LoVo (cell line): ENCODE measurements at regions not wholly inside any gene's neighbourhood (a gene's known extent, or its start where the extent isn't known, plus 50 kb on each side); places are given as distances from the start of the nearest gene placed in this dataset.
"Not testable (repeated sequence)": the region's sequence is repeated elsewhere in the genome, so short reads cannot be mapped to it uniquely, and the experiment has no call there.

Source experiments
- DNase-seq: peaks from one replicate; pipeline ENCODE4 v3.0.0-alpha.2; 2016; ENCODE audit warnings: low spot score

DNA sequence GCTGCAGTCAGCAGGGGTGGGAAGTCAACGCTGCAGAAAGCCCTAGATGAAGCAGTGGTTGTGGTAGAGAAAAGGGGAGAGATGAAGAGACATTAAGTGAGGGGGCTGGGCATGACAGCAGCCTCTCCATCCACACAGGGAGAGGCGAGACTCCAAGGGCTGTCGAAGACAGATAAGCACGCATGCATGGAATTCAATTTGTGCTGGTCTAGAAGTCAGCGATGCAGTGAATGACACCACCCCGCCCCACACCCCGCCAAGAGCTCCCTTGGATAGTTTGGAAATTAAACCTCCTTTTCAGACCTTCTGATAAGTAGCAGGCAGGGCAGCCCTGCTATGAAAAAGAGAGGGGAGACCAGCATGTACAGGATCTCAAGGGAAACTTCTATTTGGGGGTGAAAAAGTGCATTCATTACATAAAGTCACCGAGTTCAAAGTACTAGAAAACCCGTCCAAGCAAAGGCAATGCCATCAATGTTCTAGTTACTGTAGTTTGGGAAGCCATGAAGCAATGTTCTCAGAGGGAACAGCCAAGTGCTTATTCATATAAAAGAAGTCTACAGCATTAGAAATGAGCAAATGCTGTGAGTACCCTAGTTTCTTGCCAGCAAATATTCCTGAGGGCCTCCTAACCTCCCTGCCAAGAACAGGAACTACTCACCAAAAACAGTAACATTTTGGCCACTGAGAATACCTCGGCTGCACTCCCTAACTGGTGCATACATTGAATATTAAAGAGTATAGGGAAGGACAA is 152.3 kb upstream of the ANXA10 start:
- DNase-seq, result no peak

DNA sequence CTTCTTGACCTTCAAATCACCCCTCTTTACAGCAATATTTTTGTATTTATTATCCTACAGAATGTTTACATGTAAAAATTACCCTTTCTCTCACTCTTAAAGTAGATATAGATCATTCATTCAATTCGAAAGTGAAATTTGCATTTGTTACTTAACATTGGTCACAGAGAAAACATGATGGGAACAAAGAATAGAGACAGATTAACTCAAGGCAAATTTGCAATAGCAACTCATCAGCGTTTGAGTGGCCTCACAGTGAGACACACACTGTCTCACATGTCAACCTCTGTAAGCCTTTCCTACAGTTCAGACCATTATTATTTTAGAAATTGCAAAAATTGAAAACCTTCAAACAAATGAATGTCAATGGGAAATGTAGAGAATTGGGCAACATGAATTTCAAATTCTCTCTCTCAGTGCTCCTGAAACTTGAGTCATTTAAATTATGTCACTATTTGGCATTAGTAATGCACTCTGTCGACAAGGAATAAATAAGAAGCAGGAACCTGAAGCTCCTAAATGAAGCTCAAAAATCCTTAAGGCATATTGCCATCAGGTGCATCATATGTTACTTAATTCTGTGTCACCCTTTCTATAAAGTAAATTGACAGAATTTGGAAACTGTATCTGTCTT is 148.3 kb upstream of the ANXA10 start:
- DNase-seq, result no peak

DNA sequence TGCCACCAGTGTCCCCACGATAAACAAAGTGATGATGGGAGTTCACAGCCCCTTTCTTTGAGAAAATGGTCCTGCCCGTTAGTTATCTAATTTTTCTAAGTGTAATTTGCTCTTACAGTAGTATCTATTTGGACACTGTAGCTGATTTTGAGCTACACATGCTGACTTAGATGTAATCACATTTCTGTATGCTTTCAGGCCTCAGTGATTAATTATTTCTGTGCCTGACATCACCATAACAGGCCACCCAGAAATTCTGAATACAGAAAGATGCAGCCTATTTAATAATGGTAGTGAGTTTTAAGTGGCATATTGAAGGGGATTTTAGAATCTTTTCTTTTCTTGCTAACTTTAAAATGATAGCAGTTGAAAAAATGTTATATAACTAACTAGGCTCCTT is 147.6 kb upstream of the ANXA10 start:
- DNase-seq, result no peak

DNA sequence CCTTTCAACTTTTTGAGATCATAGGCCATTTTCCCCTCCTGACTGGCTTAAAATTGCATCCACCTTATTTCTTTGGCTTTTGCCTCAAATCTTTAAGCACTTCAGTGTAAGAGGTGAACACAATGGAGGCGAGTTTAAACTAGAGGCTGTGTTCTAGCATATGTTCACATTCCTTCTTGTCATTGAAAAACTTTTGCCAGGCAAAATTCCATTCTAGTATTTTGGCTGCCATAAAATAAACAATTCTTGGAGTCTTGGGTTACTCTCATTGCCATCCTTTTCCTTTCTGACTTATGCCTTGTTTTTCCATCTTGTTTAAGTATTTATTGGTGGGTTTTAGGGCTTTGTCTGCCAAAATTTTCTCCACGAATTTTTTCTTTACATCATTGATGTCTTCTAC is 137.3 kb upstream of the ANXA10 start:
- no peak for DNase-seq

DNA sequence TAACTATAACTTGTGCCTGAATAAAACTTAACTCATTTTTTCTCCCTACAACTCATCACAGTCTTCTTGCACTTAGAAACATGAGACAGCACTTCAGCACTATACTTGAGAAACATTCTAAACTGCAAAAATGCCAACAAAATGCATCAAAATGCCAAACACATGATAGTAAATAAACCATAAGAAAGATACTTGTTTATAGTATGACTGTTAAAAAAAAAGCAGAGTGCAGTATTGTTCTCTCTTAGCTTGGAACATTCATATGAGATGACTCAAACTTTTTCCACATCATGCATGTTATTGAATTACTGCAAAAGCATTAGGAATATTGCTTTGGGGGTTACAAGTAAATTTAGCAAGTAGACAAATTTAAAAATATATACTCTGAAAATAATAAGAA is 135.7 kb upstream of the ANXA10 start:
- no peak for DNase-seq

DNA sequence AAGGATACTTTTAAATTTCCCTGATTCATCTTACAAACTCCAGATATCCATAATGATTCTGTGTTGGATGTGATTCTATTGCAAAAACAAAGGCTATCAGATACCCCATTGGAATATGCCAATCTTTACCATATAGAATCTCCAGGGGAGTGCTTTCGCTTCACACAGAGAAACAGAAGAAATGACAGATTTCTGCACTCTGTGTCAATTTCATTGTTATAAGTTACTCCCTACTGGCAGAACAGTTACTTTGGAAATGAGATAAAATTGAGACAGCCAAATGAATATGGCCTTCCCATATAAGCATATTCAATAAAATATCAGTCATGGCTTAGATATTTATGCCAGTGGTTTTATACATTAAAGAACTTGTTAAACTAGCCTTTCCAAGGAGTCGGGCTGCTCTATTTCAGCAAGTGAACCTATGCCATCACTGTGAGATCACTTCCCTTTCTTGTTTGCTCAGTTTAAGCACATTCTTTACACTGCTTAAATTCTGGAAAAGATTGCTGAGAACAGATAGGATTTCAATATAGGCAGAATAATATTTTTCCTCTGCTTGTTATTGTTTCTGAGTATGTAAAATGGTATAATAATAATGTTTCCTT is 127.5 kb upstream of the ANXA10 start:
- no peak for DNase-seq

DNA sequence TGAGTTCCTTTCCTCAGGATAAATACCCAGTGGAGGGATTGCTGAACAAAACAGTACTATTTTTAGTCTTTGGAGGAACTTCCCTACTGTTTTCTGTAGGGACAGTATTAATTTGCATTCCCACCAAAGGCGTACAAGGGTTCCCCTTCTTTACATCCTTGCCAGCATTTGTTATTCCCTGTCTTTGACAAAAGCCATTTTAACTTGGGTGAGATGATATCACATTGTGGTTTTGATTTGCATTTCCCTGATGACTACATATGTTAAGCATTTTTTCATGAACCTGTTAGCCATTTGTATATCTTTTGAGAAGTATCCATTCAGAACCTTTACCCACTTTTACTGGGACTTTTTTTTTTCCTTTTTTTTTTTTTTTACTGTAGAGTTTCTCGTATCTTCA is 126.2 kb upstream of the ANXA10 start:
- no peak for DNase-seq

DNA sequence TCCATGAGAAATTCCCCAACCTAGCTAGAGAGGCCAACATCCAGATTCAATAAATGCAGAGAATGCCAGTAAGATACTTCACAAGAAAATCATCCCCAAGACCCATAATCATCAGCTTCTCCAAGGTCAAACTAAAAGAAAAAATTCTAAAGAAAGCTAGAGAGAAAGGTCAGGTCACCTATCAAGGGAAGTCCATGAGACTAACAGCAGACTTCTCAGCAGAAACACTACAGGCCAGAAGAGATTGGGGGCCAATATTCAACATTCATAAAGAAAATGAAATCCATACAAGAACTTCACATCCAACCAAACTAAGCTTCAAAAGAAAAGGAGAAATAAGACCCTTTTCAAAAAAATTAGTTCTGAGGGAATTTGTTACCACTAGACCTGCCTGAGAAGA is 118.8 kb upstream of the ANXA10 start:
- no peak for DNase-seq

DNA sequence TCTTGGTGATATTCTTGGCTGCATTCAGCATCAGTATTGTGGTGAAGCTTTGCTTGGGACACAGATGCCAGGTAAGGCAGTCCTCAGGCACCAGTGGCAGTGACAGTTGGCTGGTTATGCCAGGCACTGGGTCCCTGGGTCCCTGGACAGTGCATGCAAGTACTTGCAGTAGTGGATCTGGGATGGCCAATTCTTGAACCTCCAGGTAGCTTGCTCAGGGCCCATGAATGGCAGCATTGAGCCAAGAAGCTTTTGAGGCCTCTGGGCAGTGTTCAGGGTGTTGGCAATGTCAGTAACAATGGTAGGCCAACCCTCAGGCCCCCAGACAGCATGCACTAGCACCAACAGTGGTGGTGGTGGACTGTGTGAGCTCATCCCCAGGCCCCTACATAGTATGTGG is 106.8 kb upstream of the ANXA10 start:
- no peak for DNase-seq

DNA sequence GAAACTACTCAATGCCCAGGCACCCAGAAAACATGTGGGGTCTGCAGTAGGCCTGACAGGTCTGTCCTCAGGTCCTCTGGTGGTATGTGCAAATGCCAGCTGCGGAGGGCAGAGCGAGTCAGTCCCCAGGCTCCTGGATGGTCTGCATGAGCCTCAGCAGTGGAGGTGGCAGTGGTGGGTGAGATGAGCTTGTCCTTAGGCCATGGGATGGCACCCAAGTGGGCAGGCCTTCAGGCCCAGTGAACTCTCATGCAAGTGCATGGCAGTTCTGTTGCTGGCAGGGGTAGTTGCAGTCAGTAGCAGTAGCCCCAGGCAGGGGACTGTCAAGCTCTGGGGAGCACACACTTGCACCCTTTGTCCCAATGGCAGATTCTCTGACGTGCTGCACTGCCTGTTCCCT is 106.3 kb upstream of the ANXA10 start:
- DNase-seq, result no peak

DNA sequence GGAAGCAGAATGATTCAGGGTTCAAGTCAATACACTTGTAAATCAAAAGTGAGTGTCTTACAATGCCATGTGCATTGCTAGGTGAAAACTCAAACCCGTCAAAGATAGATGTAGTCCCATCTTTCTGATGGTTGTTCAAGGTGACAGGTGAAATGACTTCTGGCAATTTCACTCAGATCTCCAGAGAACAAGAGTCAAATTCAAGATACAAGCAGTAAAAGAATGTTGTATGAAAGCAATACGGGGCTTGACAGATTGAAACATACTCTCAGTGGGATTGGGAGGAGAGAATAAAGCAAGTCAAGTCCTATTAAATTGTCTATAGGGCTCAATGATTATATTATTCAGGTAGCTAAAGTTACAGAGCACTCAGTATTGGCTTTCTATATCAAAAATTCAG is 105.1 kb upstream of the ANXA10 start:
- no peak for DNase-seq

DNA sequence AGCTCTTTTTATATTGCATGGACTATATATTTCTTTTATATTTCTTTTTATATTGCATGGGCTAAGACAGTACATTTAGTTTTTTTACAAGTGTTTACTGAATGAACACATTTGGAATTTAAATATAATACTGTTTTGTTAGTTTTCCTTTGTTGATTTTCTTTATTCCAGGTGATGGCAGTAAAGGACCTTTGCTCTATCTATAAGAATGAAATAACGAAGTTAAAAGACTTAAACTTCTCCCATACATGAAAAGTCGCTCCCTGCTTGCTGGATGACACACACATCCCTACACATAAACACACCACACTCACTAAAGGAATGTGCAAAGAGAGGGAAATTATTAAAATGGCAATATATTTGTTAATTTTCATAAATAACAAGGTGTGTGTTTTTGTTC is 102.5 kb upstream of the ANXA10 start:
- DNase-seq, result no peak

DNA sequence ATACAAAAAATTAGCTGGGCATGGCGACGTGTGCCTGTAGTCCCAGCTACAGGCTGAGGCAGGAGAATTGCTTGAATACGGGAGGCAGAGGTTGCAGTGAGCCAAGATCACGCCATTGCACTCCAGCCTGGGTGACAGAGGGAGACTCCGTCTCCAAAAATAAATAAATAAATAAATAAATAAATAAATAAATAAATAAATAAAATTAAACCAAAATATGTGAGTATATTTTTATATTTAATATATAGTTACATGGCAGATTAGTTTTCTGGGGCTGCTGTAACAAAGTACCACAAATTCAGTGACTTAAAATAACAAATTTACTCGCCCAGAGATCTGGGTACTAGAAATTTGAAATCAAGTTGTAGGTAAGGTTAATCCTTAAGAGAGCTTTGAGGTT is 84.2 kb upstream of the ANXA10 start:
- DNase-seq, result not testable (repeated sequence)

DNA sequence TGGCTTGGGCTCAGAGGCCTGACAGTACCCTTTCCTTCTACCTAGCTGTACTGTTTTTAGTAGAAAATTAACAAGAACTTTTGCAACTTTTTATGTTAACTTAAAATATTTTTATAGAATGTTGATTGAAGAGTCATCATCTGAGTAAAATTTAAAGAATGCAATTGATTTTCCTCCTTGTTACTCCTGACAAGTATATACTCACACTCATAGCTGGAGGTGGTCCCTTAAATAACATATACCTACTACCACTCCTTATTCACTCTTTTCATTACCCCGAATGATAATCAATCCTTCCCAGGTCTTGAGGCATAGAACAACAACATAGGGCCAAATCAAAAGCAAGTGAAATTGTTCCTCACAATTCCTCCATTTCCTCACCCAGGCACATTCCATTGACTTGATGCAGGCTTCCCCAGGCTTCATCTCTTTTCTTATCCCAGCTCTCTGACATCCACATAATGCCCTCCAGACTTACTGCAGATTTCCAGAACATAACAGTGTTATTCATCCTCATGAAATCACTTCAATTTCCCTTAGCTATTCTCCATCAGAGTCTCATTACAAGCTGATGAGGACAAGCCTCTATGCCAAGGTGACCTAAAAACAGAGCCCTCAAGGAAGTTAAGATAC is 73.2 kb upstream of the ANXA10 start:
- DNase-seq, result no peak

DNA sequence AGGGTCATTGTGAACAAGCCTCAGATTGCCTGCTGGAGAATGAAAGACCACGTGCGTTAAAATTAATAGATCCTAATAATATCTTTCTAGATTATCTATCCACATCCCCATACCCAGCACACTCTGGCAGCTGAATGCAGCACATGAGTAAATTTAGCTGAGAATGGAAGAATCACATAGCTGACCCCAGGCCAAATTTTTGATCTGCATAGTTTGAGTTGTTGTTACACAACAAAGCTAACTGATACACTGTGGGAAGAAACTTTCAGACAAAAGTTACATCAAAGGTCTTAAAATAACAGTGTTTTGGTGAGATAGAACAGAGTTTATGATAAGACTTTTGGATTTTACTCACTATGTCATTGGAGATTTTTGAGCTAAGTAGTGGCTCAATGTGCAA is 72.4 kb upstream of the ANXA10 start:
- no peak for DNase-seq

DNA sequence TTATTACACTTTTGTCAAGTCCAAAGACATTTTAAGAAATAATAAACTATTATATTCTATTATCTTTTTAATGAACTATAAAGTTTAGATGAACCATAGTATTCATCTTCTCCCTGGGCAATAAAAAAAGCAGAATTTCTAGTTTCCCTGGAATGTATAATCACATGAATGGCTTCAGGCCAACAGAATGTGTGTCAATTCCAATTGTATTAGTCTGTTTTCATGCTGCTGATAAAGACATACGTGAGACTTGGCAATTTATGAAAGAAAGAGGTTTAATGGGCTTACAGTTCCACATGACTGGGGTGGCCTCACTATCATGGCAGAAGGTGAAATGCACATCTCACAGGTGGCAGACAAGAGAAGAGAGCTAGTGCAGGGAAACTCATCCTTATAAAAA is 70.7 kb upstream of the ANXA10 start:
- no peak for DNase-seq

DNA sequence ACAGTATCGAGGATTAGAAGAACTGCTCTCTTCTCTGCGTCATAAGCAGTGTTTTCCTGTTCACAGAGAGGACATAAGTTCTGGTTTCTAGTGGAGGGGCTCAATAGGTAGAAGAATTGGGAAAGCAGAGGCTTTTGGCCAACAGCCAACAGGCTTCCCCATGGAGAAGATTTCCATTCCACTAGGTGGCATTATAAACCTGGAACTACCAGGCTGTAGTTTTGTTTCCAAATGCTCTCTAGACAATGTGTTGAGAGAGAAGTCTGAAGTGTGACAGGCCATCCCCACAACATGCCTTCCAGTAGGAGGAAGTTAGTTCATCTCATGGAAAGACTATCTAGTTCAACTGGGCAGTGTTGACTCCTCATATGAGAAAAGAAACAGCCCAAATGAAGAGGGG is 63.8 kb upstream of the ANXA10 start:
- peak; percentile 12 for DNase-seq

DNA sequence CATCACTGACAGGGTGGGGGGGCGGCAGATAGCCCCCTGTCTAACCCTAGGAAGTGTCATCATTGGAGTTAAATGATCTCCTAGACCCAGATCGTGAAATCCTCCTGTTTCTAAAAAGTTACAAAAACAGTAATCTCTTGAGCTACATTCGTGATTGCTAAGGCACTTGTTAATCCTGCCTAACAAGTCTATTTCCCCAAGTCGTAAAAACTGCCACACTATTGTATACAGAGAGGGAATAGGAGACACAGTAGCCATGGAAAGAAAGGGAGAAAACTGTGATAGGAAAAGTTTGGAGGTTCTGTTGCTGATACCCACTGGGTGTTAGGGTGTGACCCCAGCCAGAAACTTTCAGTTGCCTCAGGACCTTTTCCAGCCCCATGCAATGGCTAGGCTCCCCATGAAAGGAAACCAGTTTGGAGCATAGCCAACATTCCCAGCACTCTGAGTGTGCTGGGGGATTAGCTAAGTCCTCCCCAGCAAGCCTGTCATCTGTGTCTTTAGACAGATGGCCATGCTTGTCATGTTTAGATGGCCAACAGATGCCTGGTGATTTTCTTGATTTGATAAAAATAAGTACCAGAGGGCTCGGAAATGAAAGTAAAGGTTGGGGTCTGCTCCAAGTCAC is 63.3 kb upstream of the ANXA10 start:
- DNase-seq, result no peak

DNA sequence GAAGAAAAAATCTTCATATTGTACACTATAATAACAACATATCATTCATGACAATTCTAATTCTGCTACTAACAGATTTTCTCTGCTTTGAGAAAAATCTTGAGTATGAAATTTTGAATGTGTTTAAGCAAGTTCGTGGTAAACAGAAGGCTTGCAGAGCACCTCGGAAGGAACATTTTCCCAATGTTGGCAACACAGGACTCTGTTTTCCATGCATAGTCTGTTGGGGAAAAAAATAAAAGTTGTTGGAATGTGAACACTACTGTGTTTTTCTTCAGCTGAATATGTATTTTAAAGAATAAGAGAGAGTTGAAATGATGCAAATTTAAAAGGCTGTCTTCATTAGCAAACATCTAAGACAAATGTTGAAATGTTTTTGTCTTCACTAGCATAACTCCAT is 54.7 kb upstream of the ANXA10 start:
- DNase-seq, result no peak

DNA sequence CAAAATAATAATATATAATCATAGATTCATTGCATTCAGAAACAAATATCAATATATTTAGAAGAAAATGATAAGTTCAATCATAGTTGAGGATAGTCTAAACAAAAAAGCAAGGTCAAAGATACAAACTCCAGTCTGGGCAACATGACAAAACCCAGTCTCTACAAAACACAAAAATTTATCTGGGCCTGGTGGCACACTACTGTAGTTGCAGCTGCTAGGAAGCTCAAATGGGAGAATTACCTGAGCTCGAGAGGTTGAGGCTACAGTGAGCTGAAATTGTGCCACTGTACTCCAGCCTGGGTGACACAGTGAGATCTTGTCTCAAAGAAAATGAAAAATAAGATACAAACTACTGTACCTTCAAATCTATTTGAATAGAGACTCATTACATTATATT is 52.7 kb upstream of the ANXA10 start:
- DNase-seq, result no peak
